SU-DHL-6 (cell line): ENCODE measurements at regions not wholly inside any gene's neighbourhood (a gene's known extent, or its start where the extent isn't known, plus 50 kb on each side); places are given as distances from the start of the nearest gene placed in this dataset.
"Not testable (repeated sequence)": the region's sequence is repeated elsewhere in the genome, so short reads cannot be mapped to it uniquely, and the experiment has no call there.

Experiments
- H2AFZ ChIP-seq: fragments of 200-600 bp; sonication (generic); 2 replicates; pipeline ENCODE4 v1.6.1; 2014; ENCODE audit warnings: low read depth, mild to moderate bottlenecking, moderate library complexity, mixed read lengths, antibody characterized with exemption, low read length; ENCODE audit not compliant: severe bottlenecking
- H3F3A ChIP-seq: fragments of 200-600 bp; shearing (Covaris generic); 2 replicates; pipeline ENCODE4 v1.6.0; 2016; ENCODE audit warnings: antibody characterized with exemption, mild to moderate bottlenecking; ENCODE audit not compliant: insufficient read depth
- H3K27ac ChIP-seq: fragments of 200-600 bp; sonication (generic); 2 replicates; pipeline ENCODE4 v1.5.1; 2016; ENCODE audit warnings: low read depth, mild to moderate bottlenecking, low read length, moderate library complexity, mixed read lengths
- H3K27me3 ChIP-seq: fragments of 200-600 bp; sonication (generic), shearing (Covaris generic); 2 replicates; pipeline ENCODE4 v1.6.0; 2014; ENCODE audit warnings: mild to moderate bottlenecking, low read length
- H3K36me3 ChIP-seq: fragments of 200-600 bp; sonication (generic); 2 replicates; pipeline ENCODE4 v1.6.1; 2014; ENCODE audit warnings: mild to moderate bottlenecking, low read length, mixed read lengths
- H3K4me2 ChIP-seq: fragments of 300-600, 200-600 bp; shearing (Covaris generic), sonication (generic); 2 replicates; pipeline ENCODE4 v1.6.0; 2014; ENCODE audit warnings: low read length, low read depth, mild to moderate bottlenecking; ENCODE audit not compliant: poor library complexity, severe bottlenecking
- H3K4me3 ChIP-seq: fragments of 200-600 bp; sonication (generic); 2 replicates; pipeline ENCODE4 v1.5.1; 2014; ENCODE audit warnings: antibody characterized with exemption, low read length, mild to moderate bottlenecking, mixed read lengths; ENCODE audit not compliant: insufficient read depth, poor library complexity, severe bottlenecking
- H3K79me2 ChIP-seq: fragments of 200-600 bp; sonication (generic); 2 replicates; pipeline ENCODE4 v1.6.1; 2014; ENCODE audit warnings: mild to moderate bottlenecking, low read length, moderate library complexity; ENCODE audit not compliant: insufficient read depth
- H3K9ac ChIP-seq: fragments of 200-600 bp; sonication (generic); 2 replicates; pipeline ENCODE4 v1.7.0; 2014; ENCODE audit warnings: mild to moderate bottlenecking, low read length
- H3K9me2 ChIP-seq: fragments of 200-600 bp; sonication (generic); replicated peaks from 2 replicates; pipeline ENCODE4 v1.6.1; 2014; ENCODE audit warnings: low read length; ENCODE audit not compliant: insufficient read depth
- H3K9me3 ChIP-seq: fragments of 200-600 bp; sonication (generic); 2 replicates; pipeline ENCODE4 v1.6.1; 2014; ENCODE audit warnings: low read length, mixed read lengths; ENCODE audit not compliant: insufficient read depth
- H4K20me1 ChIP-seq: fragments of 200-600 bp; sonication (generic); 2 replicates; pipeline ENCODE4 v1.6.1; 2014; ENCODE audit warnings: low read depth, mild to moderate bottlenecking, antibody characterized with exemption, low read length, moderate library complexity, mixed read lengths

DNA sequence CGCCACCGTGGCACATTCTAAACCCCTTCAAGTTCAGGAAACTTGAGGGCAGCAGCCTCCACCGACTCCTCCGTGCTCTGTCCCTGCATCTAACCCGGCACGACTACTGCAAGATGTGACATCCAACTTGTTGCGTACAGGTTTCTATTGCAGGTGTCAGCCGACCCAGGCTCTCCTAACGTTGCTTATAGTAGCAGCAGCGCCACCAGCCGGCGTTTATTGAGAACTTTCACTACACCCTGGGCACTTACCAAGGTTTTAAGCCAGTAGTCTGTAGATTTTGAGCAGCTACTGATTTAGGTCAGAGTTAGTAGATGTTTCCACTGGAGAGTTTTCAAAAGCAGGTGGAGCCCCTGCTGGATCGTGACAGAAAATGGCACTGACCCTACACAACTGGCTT, 200.6 kb upstream of the PRKX start:
- not testable (repeated sequence) for H3K9ac ChIP-seq, H3K36me3 ChIP-seq, H3K4me3 ChIP-seq, H3K27ac ChIP-seq, H2AFZ ChIP-seq, H3K4me2 ChIP-seq, H4K20me1 ChIP-seq, H3K9me2 ChIP-seq, H3K79me2 ChIP-seq, H3K27me3 ChIP-seq, H3K9me3 ChIP-seq, H3F3A ChIP-seq

DNA sequence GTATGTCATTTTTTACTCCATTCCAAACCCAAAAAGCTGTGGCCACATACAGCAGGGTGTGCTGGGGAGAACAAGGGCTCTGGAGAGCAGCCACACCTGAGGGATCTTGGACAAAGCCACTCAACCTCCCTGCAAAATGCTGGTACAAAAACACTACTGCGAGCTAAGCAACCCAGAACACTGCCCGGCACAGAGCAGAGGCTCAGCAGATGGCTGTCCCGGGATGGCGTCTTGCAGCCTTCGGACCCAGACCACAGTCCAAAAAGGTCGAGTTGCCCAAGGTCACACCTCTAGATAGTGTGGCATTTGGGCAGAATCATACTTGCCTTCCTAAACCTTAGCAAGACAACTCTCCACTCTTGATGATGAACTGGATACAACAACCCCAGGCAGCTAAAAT, 197.6 kb upstream of the PRKX start:
- not testable (repeated sequence) for H3K9me2 ChIP-seq, H3F3A ChIP-seq, H3K36me3 ChIP-seq, H3K27ac ChIP-seq, H3K27me3 ChIP-seq, H3K4me3 ChIP-seq, H2AFZ ChIP-seq, H3K9me3 ChIP-seq, H3K79me2 ChIP-seq, H3K4me2 ChIP-seq, H4K20me1 ChIP-seq, H3K9ac ChIP-seq

GRCh38 chrX:3910611-3911010, 197.2 kb upstream of the PRKX start:
- not testable (repeated sequence) for H3K4me3 ChIP-seq, H3K36me3 ChIP-seq, H3K9me2 ChIP-seq, H3K4me2 ChIP-seq, H2AFZ ChIP-seq, H3K9me3 ChIP-seq, H4K20me1 ChIP-seq, H3F3A ChIP-seq, H3K79me2 ChIP-seq, H3K9ac ChIP-seq, H3K27ac ChIP-seq, H3K27me3 ChIP-seq

- not testable (repeated sequence) for H3K9me3 ChIP-seq, H2AFZ ChIP-seq, H4K20me1 ChIP-seq, H3K36me3 ChIP-seq, H3K4me3 ChIP-seq, H3K27ac ChIP-seq, H3K27me3 ChIP-seq, H3K9me2 ChIP-seq, H3K79me2 ChIP-seq, H3F3A ChIP-seq, H3K4me2 ChIP-seq, H3K9ac ChIP-seq
These were observed 192.2 kb upstream of the PRKX start for GRCh38 chrX:3905522-3906258.

- H4K20me1 ChIP-seq, H3F3A ChIP-seq, H3K4me3 ChIP-seq, H3K9me2 ChIP-seq, H3K27me3 ChIP-seq, H3K79me2 ChIP-seq, H3K36me3 ChIP-seq, H3K9me3 ChIP-seq, H3K4me2 ChIP-seq, H3K9ac ChIP-seq, H2AFZ ChIP-seq, H3K27ac ChIP-seq: not testable (repeated sequence)
These were observed 188.8 kb upstream of the PRKX start for GRCh38 chrX:3902222-3902621.

- H3K9me3 ChIP-seq, H3K27me3 ChIP-seq, H3K4me3 ChIP-seq, H3K27ac ChIP-seq, H3K4me2 ChIP-seq, H4K20me1 ChIP-seq, H3K9ac ChIP-seq, H3F3A ChIP-seq, H3K9me2 ChIP-seq, H2AFZ ChIP-seq, H3K36me3 ChIP-seq, H3K79me2 ChIP-seq: not testable (repeated sequence)
These were observed 183.3 kb upstream of the PRKX start for GRCh38 chrX:3896755-3897154.

DNA sequence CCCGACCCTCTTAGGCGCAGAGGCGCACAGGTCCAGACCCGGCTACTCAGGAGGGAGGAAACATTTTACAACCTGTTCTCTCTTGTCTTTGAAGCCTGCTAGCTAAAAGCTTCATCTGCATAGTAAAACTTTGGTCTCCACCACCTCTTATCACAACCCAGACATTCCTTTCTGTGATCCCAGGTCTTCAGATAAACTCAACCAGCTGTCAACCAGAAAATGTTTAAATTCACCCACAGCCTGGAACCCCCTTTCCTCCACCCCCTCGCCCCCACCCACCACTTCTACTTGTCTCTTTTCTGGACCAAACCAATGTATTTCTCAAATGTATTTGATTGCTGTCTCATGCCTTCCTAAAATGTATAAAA, 169.1 kb upstream of the PRKX start:
- H3K9me3 ChIP-seq, H3K36me3 ChIP-seq, H3K9me2 ChIP-seq, H3K79me2 ChIP-seq, H3K27me3 ChIP-seq, H3K9ac ChIP-seq, H3F3A ChIP-seq, H2AFZ ChIP-seq, H3K4me3 ChIP-seq, H4K20me1 ChIP-seq, H3K4me2 ChIP-seq, H3K27ac ChIP-seq: not testable (repeated sequence)

- H3K9ac ChIP-seq, H3F3A ChIP-seq, H3K9me3 ChIP-seq, H2AFZ ChIP-seq, H3K36me3 ChIP-seq, H3K27me3 ChIP-seq, H3K27ac ChIP-seq, H4K20me1 ChIP-seq, H3K4me2 ChIP-seq, H3K79me2 ChIP-seq, H3K4me3 ChIP-seq, H3K9me2 ChIP-seq: not testable (repeated sequence)
These were observed 168.6 kb upstream of the PRKX start for GRCh38 chrX:3881898-3882552.
